KBM-7 (cell line): ENCODE measurements at regions not wholly inside any gene's neighbourhood (a gene's known extent, or its start where the extent isn't known, plus 50 kb on each side); places are given as distances from the start of the nearest gene placed in this dataset.
"Not testable (repeated sequence)": the region's sequence is repeated elsewhere in the genome, so short reads cannot be mapped to it uniquely, and the experiment has no call there.

Source experiments
- DNase-seq: peaks from one replicate; pipeline ENCODE4 v3.0.0-alpha.2; 2015
- in situ Hi-C: fragments of 300-500 bp; cut with MboI; formaldehyde crosslinking; loops from 2 replicates; pipeline ENCODE4 v1.14.3; 2020; ENCODE audit warnings: low sequenced_read_pairs, low pct_unique_long_range_greater_than_20kb, mixed read lengths

DNA sequence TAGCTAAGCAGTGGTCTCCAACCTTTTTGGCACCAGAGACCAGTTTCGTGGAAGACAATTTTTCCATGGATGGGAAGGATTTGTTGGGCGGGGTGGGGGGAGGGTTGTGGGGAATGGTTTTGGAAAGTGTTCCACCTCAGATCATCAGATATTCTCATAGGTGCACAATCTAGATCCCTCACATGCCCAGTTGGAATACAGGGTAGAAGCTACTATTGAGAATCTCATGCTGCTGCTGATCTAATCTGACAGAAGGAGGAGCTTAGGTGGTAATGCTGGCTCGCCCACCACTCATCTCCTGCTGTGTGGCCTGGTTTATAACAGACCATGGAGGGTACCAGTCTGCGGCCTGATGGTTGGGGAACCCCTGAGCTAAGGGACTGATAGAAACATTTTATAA lies 662.7 kb upstream of the RGMB start:
- no peak for DNase-seq
- in situ Hi-C loops = no loop called here

DNA sequence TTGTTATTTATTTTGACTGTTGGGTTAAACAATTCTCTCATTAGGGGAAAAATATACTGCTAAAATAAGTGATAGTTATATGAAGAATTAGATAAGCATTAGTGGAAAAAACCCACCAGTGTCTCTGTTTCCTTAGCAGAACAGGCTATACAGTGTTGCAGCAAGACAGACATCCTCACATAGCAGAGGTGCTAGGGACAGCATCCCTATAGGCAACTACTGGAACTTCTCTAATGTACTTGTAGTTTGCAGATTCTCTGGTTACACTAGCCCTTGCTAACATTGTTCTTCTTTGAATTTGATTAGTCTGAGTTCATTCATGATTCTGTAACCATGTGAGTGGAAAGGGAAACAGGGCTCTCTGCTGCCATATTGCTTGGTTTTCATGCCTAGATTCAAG lies 661.8 kb upstream of the RGMB start:
- in situ Hi-C loops = no loop called here
- no peak for DNase-seq

DNA sequence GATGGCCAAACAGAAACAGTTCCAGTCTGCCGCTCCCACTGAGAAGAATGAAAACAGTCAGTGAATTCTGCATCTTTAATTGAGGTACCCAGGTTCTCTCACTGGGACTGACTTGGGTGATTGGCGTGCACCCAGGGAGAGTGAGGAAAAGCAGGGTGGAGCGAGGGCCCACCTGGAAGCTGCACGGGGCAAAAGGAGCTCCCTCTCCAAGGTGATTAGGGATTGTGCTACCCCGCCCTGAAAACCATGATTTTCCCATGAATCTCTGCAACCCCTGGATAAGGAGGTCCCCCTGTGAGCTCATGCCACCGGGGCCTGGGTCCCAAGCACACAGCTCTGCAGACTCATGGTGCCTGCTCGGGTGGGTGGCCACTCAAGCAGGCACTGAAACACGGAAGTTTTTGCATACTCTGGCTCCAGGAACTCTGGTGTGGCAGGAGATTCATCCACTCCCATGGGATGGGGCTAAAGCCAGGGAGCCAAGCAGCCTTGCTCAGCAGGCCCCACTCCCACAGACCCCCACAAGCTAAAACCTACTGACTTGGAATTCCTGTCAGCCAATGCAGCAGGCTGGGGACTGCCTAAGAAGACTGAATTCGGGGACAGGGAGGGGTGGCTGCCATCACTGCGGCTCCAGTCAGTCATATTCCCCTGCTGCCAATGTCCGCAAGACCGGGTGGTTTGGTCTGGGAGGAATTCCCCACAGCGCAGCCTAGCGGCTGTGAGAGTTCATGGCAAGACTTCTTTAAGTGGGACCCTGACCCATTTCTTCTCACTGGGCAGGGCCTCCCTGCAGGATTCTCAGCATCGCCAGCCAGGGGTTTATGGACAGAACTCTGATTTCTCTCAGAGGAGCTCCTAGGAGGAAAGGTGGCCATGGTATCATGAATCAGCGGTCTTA lies 652.2 kb upstream of the RGMB start:
- in situ Hi-C loops = no loop called here
- no peak for DNase-seq

DNA sequence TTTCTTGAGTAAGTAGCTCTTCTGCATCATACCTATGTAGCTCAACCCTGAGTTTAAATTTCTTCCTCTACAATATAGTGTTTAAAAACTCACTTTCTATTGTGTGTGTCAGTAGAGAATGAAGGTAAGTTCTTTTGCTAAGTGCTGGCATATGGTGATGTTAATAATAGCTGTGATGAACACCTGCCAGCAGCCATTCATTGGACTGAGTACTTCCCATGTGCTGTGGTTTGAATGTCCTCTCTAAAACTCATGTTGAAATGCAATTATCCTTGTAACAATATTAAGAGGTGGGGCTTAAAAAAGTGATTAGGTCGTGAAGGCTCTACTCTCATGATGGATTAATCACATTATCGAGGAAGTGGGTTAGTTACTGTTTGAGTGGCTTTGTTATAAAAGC lies 645.2 kb upstream of the RGMB start:
- in situ Hi-C loops = no loop called here
- no peak for DNase-seq

DNA sequence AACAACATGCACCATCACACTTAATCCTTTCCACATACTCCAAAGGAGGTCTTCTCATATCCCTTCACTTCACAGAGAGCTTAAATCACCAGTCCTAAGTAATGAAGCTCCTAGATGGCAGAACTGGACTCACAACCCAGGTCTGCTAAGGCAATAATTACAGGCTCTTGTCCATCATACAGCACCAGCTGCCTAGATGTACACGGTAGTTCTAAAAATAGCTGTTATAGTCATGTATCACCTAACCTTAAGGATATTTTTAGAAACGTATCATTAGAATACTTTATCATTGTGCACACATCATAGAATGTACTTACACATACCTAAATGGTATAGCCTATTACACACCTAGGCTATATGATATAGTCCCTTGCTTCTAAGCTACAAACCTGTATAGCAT lies 644.6 kb upstream of the RGMB start:
- in situ Hi-C loops = no loop called here
- DNase-seq = no peak

DNA sequence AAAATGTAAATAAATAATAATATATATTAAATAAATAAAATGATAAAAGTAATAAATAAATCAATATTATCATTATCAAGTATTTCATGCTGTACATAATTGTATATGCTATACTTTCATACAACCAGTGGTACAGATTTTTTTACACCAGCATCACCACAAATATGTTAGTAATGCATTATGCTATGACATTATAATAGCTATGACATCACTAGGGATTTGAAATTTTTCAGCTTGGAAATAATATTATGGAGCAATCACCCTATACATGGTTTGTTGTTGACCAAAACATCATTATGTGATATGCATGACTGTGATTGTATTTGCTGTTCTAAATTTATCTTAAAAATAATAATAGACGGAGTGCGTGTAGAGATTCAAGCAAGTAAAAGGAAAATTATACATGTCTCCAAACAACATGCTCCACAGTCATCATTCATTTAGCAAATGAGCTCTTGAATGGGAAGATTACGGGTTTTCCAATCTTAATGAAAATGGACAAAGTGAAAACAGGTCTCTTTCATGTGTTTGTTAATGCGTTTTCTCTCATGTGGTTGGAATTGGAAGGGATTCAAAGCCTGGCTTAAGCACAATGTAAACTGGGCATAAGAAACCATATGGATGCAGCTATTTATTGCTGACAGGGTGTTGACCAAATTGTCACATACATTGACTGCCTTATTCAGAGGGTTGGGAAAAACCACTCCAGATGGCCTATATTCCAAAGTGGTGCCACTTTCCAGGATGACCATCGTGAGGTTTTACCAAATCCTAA lies 643.0 kb upstream of the RGMB start:
- in situ Hi-C loops = no loop called here

DNA sequence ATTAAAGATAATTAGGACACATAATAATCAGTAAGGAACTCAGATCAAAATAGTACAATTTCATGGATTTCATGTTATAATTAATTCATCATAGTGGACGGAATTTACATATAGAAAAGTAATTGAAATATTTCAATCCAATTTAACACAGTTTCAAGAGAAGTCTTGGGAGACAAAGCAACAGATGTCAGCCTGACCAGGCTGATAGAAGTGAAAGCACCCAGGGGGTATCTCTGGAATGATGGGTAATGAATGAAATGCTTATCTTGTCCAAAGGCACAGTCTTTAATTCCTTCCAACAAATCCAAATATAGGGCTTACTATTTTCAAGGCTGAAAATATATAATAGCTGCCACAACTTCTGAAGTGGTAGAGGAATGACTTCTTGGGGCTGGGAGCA lies 629.3 kb upstream of the RGMB start:
- in situ Hi-C loops = no loop called here
- DNase-seq = no peak

More for the DNA sequence above, 643.0 kb upstream of the RGMB start:
- DNase-seq = no peak

DNA sequence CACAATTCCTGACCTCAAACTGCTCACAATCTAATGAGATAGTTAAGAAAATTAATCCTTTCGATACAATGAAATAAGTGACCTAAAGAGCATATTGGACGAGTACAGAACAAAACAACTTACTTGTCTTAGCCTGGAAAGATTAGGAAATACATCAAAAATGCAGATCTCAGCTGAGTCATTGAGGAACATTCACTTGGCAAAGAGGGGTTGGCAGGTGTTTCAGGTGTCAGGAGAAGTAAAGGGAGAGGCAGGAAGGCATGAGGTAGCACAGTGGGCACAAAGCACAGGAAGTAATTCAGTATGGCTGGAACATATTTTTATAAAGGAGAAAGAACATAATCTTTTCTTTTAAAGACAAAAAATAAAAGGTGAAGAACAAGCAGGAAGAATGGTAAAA lies 628.8 kb upstream of the RGMB start:
- in situ Hi-C loops = no loop called here
- no peak for DNase-seq

DNA sequence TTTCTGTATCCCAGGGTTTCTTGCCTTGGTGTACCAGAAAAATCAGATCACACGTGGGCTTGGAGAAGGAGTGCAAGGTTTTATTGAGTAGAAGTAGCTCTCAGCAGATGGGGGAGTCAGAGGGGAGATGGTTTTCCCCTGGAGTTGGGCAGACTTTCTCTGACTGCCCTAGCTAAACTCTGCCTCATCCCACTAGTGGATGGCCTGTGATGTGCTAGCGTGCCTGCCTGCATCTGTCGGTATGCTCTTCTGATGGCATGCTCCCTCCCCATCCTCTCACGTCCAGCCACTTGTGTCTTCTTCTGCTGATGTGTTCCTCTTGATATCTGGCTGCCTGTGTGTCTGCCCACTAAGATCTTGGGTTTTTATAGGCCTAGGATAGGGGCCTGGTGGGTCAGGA lies 616.1 kb upstream of the RGMB start:
- no peak for DNase-seq
- in situ Hi-C loops = no loop called here

DNA sequence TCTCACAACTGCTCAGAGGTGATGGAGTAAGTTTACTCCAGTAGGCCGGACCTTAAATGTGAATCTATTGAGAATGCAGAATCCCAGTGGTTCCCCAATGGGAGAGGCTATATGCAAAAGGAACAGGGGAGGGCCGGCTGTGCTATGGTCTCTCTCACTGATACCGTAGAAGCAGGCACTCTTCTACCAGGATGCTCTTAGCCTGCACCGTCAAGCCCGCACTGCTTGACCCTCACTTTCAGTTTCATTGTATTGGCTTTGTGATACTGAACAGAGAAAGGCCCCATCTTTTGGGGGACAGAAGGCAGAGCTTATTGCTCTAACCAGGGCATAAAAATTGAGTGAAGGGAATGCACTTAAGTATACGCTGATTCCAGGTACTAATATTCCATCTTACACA lies 615.0 kb upstream of the RGMB start:
- in situ Hi-C loops = no loop called here
- DNase-seq = no peak

DNA sequence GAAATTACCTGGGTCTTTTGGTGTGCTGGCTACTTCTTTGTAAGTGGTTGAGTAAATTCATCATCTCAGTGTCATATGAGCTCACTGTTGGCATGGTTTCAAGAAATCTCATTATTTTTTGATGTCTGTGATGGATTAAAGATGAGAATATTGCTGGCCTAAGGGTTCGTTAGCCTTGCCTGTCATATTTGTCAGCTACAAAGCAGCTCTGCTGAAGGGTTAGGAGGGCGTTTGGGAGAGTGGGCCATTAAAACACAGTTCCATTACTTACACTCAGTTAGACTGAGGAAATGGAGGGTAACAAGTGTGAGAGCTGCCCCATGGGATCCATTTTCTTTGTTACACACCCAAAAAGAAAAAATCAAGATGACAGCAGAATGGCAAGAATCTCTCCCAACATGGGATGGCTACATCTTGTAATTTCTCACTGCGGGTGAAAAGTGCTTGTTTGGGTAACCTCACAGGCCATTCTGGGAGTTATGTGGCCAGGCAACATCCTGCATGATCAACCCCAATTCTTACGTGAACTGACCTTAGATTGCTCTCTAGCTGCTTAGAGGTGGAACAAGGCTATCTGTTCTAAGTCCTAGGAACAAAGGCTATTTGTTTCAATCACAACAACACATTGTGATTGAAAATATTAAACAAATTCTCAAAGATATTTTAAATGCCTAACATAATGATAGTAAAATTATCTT lies 609.5 kb upstream of the RGMB start:
- in situ Hi-C loops = no loop called here
- no peak for DNase-seq

DNA sequence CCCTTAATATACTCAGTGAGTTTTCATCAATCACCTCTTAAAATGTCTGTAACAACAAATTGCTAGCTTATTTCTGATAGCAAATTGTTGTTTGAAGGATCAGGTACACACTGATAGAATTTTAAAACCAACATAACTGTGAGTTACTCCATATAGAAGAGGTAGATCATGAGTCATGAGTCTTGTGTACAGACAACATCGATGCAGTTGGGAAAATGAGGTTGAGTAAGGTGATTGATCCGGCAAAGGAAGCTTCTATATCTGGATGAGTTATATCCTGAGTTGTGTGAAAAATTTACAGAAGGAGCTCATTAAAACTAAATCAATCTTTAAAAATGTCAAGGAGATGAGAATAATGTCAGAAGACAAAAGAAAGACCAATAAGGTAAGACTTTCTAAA lies 604.6 kb upstream of the RGMB start:
- in situ Hi-C loops = no loop called here
- DNase-seq = no peak

DNA sequence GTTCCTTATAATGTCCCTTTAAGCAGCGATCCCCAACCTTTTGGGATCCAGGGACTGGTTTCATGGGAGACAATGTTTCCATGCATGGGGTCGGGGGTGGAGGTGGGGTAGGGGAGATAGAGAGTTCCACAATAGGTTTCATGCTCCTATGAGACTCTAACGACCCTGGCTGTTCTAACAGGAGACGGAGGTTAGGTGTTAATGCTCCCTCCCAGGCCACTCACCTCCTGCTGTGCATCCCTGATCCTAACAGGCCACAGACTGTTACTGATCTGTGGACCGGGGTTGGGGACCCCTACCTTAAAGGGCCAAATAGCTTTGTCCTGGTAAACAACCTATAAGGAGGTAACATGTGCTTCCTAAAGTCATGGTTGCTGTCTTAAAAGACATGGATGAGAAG lies 602.5 kb upstream of the RGMB start:
- in situ Hi-C loops = no loop called here
- DNase-seq = no peak

DNA sequence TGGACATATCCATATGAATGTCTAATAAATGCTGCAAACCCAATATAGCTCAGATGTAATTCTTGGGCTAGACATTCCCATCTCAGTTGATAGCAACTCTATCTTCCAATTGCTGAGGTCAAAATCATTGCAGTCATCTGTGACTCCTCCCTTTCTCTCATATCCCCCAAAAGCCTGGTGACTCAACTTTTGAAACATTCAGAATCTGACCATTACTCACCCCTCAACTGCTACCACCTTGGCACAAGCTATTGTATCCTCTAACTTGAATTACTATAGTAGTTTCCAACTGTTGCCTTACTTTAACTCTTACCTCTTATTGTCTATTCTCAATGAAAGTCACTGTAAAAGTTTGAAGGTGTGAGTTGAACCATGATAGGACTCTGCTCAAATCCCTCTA lies 600.1 kb upstream of the RGMB start:
- DNase-seq = no peak
- in situ Hi-C loops = no loop called here

DNA sequence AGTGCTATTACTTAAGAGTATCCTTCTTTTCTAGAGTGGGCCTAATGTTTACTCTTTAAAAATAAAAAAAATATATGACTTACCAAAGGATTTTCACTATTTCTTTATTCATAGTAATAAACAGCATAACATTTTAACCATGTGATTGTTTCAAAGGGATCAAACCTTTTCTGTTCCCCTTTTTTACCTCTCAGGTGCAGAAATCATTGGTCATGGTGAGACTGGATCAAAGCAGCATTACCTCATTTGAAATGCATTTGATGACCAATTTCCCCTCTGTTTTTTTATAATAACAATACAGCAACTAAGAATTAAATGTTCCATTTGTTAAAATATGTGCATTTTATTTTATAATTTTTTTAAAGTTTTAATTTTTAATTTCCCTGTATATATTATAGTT lies 598.0 kb upstream of the RGMB start:
- in situ Hi-C loops = no loop called here
- no peak for DNase-seq

DNA sequence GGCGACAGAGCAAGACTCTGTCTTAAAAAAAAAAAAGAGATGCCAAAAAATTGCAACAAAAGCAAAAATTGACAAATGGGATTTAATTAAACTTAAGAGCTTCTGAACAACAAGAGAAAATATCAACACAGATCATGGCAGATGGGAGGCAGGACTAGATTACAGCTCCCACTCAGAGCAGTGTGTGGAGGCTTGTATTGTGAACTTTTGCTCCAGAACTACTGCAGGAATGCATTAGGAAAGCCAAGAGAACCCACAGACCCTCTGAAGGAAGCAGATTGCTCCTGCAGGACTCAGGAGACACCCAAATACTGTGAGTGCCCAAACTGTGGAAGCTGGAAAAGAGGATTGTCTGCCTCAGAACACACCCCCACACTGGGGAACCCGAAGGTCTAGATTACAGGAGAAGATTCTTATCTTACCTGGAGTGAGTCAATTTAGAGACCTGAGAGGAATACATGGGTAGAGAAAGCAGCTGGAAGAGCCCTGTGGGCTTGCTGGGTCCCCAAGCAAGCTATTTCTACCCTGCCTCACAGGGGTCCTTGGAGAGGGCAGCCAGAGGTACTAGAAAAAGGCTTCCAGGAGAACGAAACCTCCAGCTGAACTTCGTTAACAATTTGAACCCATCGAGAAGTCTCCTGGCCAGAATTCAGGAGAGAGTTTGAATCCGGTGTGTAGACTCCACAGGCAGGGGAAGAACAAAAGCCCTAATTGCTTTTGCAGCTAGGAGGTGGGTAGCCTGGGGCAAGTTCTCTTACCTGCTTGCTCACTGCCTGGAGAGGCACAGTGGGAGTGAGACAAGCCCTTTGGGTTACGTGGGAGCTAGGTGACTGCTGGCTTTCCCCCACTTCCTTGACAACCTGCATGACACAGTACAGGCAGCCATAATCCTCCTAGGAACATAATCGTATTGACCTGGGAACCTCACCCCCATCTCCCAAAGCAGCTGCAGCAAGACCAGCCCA lies 593.4 kb upstream of the RGMB start:
- no peak for DNase-seq
- in situ Hi-C loops = no loop called here

DNA sequence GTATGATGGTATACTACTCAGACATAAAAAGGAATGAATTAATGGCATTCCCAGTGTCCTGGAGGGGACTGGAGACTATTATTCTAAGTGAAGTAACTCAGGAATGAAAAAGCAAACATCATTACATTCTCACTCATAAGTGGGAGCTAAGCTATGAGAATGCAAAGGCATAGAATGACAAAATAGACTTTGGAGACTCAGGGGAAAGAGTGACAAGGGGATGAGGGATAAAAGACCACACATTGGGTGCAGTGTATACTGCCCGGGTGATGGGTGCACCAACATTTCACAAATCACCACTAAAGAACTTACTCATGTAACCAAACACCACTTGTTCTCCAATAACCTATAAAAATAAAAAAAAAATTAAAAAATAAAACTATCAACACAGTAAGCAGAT lies 587.3 kb upstream of the RGMB start:
- in situ Hi-C loops = no loop called here
- DNase-seq = no peak

DNA sequence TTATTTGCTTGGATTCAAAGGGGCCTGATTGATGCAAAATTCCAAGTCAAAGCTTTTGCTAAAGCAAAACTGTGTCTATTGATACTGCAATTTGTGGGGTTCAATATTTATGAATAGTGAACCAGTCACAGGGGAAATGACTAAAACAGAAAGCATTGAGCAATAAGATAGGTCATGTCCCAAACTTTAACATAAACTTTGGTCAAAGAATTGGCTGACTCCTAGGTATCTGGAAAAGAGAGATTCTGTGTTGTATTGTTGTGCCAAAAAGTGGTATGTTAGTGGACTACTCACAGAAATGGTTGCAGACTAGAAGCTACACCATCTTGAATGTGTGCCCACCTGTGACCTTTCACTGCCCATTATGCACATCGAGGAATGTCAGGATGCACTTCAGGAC lies 585.5 kb upstream of the RGMB start:
- in situ Hi-C loops = no loop called here
- DNase-seq = no peak

DNA sequence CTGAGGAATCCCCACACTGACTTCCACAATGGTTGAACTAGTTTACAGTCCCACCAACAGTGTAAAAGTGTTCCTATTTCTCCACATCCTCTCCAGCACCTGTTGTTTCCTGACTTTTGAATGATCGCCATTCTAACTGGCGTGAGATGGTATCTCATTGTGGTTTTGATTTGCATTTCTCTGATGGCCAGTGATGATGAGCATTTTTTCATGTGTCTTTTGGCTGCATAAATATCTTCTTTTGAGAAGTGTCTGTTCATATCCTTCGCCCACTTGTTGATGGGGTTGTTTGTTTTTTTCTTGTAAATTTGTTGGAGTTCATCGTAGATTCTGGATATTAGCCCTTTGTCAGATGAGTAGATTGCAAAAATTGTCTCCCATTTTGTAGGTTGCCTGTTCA lies 583.1 kb upstream of the RGMB start:
- DNase-seq, in situ Hi-C loops: not testable (repeated sequence)
